ENCODE measurements at regions not wholly inside any gene's neighbourhood (a gene's known extent, or its start where the extent isn't known, plus 50 kb on each side); places are given as distances from the start of the nearest gene placed in this dataset.
"Not testable (repeated sequence)": the region's sequence is repeated elsewhere in the genome, so short reads cannot be mapped to it uniquely, and the experiment has no call there.

GRCh38 chr7:97234494-97234893, 117.0 kb downstream of the SDHAF3 start:
- not testable (repeated sequence) for DNase-seq (ENCODE audit: low spot score)

- DNase-seq (ENCODE audit: low spot score) = no peak
Measured at GRCh38 chr7:97246317-97246716, 128.8 kb downstream of the SDHAF3 start.

GRCh38 chr7:97258187-97258586, 140.7 kb downstream of the SDHAF3 start:
- not testable (repeated sequence) for DNase-seq (ENCODE audit: low spot score)

GRCh38 chr7:97269741-97270140, 152.2 kb downstream of the SDHAF3 start:
- DNase-seq (ENCODE audit: low spot score) = no peak

- DNase-seq (ENCODE audit: low spot score) = no peak
Measured at GRCh38 chr7:97270280-97270679, 152.8 kb downstream of the SDHAF3 start.

GRCh38 chr7:97271619-97272018, 154.1 kb downstream of the SDHAF3 start:
- no peak for DNase-seq (ENCODE audit: low spot score)

- no peak for DNase-seq (ENCODE audit: low spot score)
Measured at GRCh38 chr7:97272237-97272975, 154.9 kb downstream of the SDHAF3 start.

- DNase-seq (ENCODE audit: low spot score) = no peak
Measured at GRCh38 chr7:97275475-97275874, 158.0 kb downstream of the SDHAF3 start.

- DNase-seq (ENCODE audit: low spot score) = no peak
Measured at GRCh38 chr7:97280950-97281349, 163.5 kb downstream of the SDHAF3 start.

- DNase-seq (ENCODE audit: low spot score) = no peak
Measured at GRCh38 chr7:97285348-97285747, 167.8 kb downstream of the SDHAF3 start.

GRCh38 chr7:97293031-97293430, 175.5 kb downstream of the SDHAF3 start:
- no peak for DNase-seq (ENCODE audit: low spot score)

- DNase-seq (ENCODE audit: low spot score) = peak; percentile 16
Measured at GRCh38 chr7:97298561-97298960, 181.1 kb downstream of the SDHAF3 start.

- no peak for DNase-seq (ENCODE audit: low spot score)
Measured at GRCh38 chr7:97305589-97305988, 188.1 kb downstream of the SDHAF3 start.

GRCh38 chr7:97307521-97308108, 190.1 kb downstream of the SDHAF3 start:
- peak; percentile 39 for DNase-seq (ENCODE audit: low spot score)

- no peak for DNase-seq (ENCODE audit: low spot score)
Measured at GRCh38 chr7:97313900-97314299, 196.4 kb downstream of the SDHAF3 start.

GRCh38 chr7:97317575-97317974, 200.1 kb downstream of the SDHAF3 start:
- no peak for DNase-seq (ENCODE audit: low spot score)

GRCh38 chr7:97329871-97330270, 212.4 kb downstream of the SDHAF3 start:
- DNase-seq (ENCODE audit: low spot score) = not testable (repeated sequence)

GRCh38 chr7:97337849-97338248, 220.4 kb downstream of the SDHAF3 start:
- no peak for DNase-seq (ENCODE audit: low spot score)

GRCh38 chr7:97342512-97342911, 225.0 kb downstream of the SDHAF3 start:
- no peak for DNase-seq (ENCODE audit: low spot score)

GRCh38 chr7:97346349-97346748, 228.9 kb downstream of the SDHAF3 start:
- DNase-seq (ENCODE audit: low spot score) = no peak

GRCh38 chr7:97351488-97351887, 234.0 kb downstream of the SDHAF3 start:
- DNase-seq (ENCODE audit: low spot score) = no peak

GRCh38 chr7:97357459-97357858, 240.0 kb downstream of the SDHAF3 start:
- no peak for DNase-seq (ENCODE audit: low spot score)

GRCh38 chr7:97372882-97373281, 255.4 kb downstream of the SDHAF3 start:
- no peak for DNase-seq (ENCODE audit: low spot score)

- no peak for DNase-seq (ENCODE audit: low spot score)
Measured at GRCh38 chr7:97373736-97374135, 256.2 kb downstream of the SDHAF3 start.

All from hepatic stellate cell (primary cell).